CMK (cell line): ENCODE measurements at regions not wholly inside any gene's neighbourhood (a gene's known extent, or its start where the extent isn't known, plus 50 kb on each side); places are given as distances from the start of the nearest gene placed in this dataset.

Experiments
- DNase-seq: peaks from one replicate; pipeline ENCODE4 v3.0.0-alpha.2; 2010; ENCODE audit warnings: low read depth

- no peak for DNase-seq
Measured at GRCh38 chr20:56835829-56836550, 206.9 kb downstream of the TFAP2C start.

- no peak for DNase-seq
Measured at GRCh38 chr20:56839222-56839621, 210.1 kb downstream of the TFAP2C start.

GRCh38 chr20:56839786-56840185 is 210.7 kb downstream of the TFAP2C start:
- no peak for DNase-seq

- DNase-seq = no peak
Measured at GRCh38 chr20:56840716-56841261, 211.7 kb downstream of the TFAP2C start.

- DNase-seq = no peak
Measured at GRCh38 chr20:56841346-56841908, 212.3 kb downstream of the TFAP2C start.

- DNase-seq = no peak
Measured at GRCh38 chr20:56842056-56842455, 212.9 kb downstream of the TFAP2C start.

GRCh38 chr20:56843386-56843785 is 214.3 kb downstream of the TFAP2C start:
- no peak for DNase-seq

- DNase-seq = no peak
Measured at GRCh38 chr20:56843817-56844216, 214.7 kb downstream of the TFAP2C start.

GRCh38 chr20:56845546-56846086 is 216.5 kb downstream of the TFAP2C start:
- no peak for DNase-seq

- DNase-seq = no peak
Measured at GRCh38 chr20:56848561-56848960, 219.5 kb downstream of the TFAP2C start.

- DNase-seq = no peak
Measured at GRCh38 chr20:56851552-56851951, 222.4 kb downstream of the TFAP2C start.

- DNase-seq = no peak
Measured at GRCh38 chr20:56855708-56856107, 226.6 kb downstream of the TFAP2C start.

- DNase-seq = no peak
Measured at GRCh38 chr20:56857950-56858349, 228.8 kb downstream of the TFAP2C start.

GRCh38 chr20:56859039-56859800 is 230.1 kb downstream of the TFAP2C start:
- no peak for DNase-seq

GRCh38 chr20:56859801-56860261 is 230.7 kb downstream of the TFAP2C start:
- DNase-seq = no peak

- no peak for DNase-seq
Measured at GRCh38 chr20:56860413-56860812, 231.3 kb downstream of the TFAP2C start.

- no peak for DNase-seq
Measured at GRCh38 chr20:56861590-56861989, 232.5 kb downstream of the TFAP2C start.

- no peak for DNase-seq
Measured at GRCh38 chr20:56865055-56865454, 235.9 kb downstream of the TFAP2C start.

- DNase-seq = no peak
Measured at GRCh38 chr20:56867128-56867527, 238.0 kb downstream of the TFAP2C start.

GRCh38 chr20:56868746-56869145 is 239.6 kb downstream of the TFAP2C start:
- no peak for DNase-seq

- DNase-seq = no peak
Measured at GRCh38 chr20:56870271-56870670, 241.2 kb downstream of the TFAP2C start.

- no peak for DNase-seq
Measured at GRCh38 chr20:56871691-56872090, 242.6 kb downstream of the TFAP2C start.
